ENCODE measurements at regions not wholly inside any gene's neighbourhood (a gene's known extent, or its start where the extent isn't known, plus 50 kb on each side); places are given as distances from the start of the nearest gene placed in this dataset.

DNA sequence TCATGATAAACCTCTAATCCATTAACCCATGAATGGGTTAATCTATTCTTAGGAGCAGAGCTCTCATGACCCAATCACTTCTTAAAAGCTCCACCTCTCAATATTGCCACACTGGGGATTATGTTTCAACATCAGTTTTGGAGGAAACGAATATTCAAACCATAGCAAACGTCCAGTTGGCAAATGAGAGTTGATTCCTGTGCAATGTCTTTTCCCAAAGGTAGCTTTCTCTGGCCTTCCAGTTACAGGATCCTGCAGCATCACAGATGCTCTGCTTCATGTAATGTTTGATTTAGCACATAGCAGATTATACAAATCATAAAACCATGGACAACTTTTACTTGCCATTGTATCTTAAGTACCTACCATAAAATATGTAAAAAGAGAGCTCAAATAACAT, 481.0 kb downstream of the TNS1 start:
- DNase-seq (ENCODE audit: low read depth), result no peak

GRCh38 chr2:217520356-217521010, 482.3 kb downstream of the TNS1 start:
- no peak for DNase-seq (ENCODE audit: low read depth)

- no peak for DNase-seq (ENCODE audit: low read depth)
Measured at GRCh38 chr2:217517402-217517801, 485.4 kb downstream of the TNS1 start.

DNA sequence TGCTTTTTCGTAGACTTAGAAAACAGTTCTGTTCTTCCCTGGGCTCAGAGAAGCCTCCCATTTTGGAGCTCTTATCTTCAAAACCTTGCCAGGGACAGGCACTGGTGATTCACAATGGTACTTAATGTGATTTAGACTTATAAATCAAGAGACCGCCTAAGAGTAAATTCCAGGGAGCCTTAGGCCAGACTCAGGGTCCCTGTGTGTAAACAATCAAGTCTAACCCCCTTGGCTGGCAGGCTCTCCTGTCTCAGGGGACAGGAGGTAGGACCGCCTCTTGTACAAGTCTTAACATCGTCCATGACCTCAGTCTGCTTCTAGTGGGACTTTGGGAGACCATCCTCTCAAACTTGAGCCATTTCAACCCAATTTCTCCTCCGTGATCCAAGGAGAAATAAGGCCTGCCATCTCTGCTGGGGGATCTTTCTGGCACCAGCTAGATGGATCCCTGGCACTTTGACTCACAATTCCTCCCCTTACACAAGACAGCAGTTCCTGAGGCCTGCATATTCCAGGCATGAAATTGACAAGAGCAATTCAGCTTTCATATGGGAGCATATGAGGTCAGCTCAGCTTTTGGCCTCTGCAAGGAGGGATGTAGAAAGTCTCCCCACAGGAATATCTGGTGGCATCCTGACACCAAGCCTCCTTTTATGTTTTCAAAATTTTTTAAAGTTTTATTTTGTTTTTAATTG, 487.0 kb downstream of the TNS1 start:
- no peak for DNase-seq (ENCODE audit: low read depth)

GRCh38 chr2:217513258-217513657, 489.5 kb downstream of the TNS1 start:
- no peak for DNase-seq (ENCODE audit: low read depth)

DNA sequence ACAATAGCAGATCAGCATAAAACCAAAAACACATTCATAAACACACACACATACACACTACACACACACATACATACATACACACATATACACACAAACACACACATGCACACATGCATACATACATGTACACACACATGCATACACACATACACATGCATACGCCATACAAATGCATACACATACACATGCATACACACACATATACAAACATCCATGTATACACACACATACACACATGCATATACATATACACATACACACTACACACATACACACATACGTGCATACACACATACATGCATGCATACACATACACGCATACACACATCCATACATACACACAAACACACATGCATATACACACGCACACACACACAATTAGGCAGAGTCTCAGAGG, 490.1 kb downstream of the TNS1 start:
- DNase-seq (ENCODE audit: low read depth), result no peak

DNA sequence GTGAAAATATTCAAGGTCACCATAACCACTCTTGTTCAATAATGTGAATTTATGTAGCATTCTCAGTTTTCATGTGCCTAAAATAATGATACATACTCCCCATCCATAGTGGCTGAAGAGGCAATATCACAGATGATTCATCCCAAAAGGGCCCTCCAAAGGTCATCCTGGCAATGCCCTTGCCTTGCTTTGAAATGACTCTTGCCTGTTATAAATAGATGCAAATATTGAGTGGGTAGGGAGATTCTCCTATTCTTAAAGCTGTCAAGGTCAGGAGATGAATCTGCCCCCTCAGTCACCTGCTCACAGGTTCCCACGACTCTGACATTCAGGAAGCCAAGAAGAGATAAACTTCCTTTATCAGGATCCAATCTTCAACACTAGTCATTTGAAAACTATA, 490.5 kb downstream of the TNS1 start:
- no peak for DNase-seq (ENCODE audit: low read depth)

DNA sequence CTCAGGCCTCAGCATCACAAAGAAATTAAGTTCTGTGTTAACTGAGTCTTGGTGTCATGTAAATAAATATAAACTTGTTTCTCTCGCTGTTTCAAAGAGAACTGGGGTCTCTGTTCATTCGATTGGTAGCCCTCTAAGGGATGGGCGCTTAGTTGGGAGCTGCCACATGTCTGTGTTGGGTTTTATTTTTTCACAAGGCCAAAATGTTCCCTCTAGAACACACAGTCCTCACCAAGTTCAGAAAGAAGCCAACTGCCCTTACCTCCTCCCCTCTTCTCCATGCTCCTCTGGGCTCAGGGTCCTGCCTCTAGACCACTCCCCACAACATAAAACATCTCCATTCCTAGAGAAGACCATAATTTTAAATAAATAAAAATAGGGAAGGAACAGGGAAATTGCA, 490.9 kb downstream of the TNS1 start:
- DNase-seq (ENCODE audit: low read depth), result no peak

DNA sequence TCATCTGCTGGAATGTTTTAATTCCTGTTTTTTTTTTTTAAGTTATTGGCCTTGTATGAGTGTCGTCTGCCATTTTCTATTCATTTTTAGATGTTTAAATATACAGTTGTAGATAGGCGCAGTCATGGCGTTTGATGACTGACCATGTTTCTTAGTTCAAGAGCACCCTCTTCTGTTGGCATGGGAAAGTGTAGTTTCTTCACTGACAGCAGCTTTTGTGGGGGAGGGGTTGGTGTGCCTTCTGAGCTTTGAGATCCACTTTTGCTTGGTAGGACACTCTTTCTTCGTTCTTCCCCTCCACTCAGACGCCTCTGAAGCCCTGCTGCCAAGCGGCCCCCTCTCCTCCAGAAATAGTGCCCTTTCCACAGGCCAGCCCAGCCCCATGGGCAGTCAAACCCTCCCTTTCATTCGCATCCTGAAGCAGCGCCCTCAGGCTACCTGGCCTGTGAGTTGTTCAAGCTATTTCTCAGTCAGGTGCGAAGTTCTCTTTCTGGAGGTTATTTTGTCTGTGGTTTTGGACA, 492.0 kb downstream of the TNS1 start:
- DNase-seq (ENCODE audit: low read depth), result no peak

- no peak for DNase-seq (ENCODE audit: low read depth)
Measured at GRCh38 chr2:217505303-217505702, 497.5 kb downstream of the TNS1 start.

GRCh38 chr2:217501887-217502286, 500.9 kb downstream of the TNS1 start:
- DNase-seq (ENCODE audit: low read depth), result no peak

DNA sequence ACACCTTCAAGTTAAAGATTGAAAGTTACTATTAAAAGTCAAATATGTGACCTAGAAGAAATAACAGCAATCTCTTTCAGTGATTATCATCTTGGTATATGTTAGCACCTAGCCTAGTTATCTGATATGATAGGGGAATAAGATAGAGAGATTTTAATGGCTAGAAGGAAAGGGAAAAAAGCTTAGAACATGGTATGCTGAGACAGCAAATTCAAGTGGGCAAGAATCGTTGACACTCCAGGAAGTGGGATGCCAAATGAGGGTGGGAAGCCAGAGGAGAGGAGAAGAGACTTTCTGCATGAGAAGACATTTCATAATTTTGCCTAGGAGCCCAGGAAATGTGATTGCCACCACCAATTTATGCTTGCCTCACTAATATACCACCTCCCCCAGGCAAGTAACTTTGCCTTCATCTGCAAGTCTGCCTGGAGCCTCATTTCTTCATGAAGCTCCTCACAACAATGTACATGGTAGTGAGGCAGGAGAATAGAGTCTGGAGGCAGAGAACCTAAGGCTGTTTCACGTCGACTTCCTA, 504.9 kb downstream of the TNS1 start:
- DNase-seq (ENCODE audit: low read depth), result no peak

DNA sequence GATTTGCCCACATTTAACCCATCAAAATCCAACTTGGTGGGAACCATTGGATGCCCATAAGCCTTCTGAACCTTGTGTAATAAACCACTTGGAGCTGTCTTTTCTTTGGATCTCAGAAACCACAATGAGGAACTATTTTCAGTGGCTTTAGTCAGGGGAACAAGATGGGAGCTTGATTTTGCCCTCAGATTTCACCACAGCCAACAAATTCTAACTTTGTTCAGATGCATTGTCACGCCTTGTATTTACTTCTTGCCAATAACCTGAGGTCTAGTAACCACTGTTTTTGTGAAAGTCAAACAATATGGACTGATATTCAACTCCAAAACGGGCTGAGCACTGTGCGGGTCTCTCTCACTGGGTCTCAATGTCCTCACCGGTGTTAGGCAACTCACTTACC, 508.2 kb downstream of the TNS1 start:
- no peak for DNase-seq (ENCODE audit: low read depth)

DNA sequence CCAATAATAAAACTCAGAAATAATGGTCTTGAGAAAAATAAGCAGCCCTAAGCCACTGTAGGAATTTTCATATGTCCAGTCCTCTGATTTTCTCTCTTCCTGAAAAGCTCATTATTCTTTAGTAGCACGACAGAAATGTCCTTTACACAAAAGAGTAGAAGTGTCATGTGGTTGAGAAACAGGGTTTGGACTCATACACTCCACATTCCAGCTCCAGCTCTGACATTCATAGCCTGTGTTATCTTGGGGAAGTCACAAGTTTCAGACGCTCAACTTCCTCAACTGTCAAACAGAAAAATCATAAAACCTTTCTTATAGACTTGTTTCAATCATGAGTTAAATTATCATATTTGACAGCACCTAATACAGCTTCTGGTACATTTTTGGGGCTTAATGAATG, 511.5 kb downstream of the TNS1 start:
- DNase-seq (ENCODE audit: low read depth), result no peak

- DNase-seq (ENCODE audit: low read depth), result no peak
Measured at GRCh38 chr2:217489145-217489960, 513.4 kb downstream of the TNS1 start.

GRCh38 chr2:217484046-217484445, 518.7 kb downstream of the TNS1 start:
- DNase-seq (ENCODE audit: low read depth), result no peak

- no peak for DNase-seq (ENCODE audit: low read depth)
Measured at GRCh38 chr2:217482056-217482710, 520.6 kb downstream of the TNS1 start.

GRCh38 chr2:217481577-217481976, 521.2 kb downstream of the TNS1 start:
- DNase-seq (ENCODE audit: low read depth), result no peak

- no peak for DNase-seq (ENCODE audit: low read depth)
Measured at GRCh38 chr2:217479566-217479965, 523.2 kb downstream of the TNS1 start.

DNA sequence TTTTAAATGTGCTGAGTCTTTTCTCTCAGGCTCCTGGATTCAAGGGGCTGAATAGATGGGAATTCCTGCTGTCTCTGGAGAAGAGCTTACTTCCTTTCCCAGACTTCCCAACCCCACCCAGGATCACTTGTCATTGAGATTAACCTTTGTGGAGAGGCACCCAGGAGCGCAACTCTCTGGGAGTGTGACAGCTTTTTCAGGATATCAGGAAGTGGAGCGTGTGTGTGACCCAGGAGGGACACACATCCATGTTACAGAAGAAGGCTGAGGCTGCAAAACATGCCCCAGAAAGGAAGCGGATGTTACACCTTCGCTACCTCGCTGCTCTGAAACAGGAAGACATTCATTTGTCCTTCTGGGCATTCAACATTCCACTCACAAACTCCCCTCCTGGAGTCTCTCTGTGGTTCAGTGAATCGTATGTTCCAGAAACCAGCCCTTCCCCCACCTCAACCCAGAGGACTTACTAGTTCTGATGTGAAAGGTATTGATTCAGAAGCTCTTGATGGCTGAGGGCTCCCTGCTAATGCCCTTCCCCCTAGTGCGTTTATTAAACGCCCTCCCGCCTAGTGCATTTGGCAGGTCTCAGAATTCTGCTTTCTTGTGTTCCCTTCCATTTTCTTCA, 523.9 kb downstream of the TNS1 start:
- no peak for DNase-seq (ENCODE audit: low read depth)

DNA sequence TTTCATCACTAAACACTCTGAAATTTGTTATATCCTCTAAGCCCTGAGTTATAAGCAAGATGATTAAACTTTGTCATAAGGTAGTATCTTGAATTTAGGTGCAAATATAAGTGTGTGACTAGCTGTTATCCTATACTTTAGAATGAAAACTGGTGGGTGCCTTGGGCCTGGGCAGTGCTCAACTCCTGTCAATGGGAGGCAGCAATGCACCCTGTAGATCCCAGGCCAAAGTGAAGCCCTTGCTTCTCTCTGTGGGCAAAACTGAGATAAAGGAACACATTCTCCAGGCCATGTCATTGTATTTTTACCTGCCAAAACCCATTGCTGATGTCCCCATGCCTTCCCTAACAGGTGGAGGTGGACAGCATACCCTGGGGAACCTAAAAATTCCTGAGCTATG, 525.2 kb downstream of the TNS1 start:
- DNase-seq (ENCODE audit: low read depth), result no peak

DNA sequence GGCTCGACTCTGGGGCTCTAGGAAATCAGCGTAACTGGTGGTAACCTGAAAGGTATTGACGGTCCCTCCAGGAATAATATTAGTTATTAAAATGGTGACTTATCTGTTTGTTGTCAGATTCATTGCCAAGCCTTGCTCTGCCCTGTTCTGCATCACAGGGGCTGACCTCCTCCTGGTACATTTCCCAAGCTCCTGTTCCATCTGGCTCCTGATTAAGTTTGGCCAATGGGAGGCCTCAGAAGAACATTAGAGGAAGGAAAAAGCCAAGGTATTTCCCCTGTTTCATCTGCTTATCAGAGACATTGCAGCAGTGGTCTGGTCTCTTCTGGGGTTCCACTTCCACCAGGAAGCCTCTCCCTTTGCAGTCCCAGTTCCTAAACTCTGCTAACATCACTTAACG, 527.0 kb downstream of the TNS1 start:
- DNase-seq (ENCODE audit: low read depth), result no peak

Data from stimulated activated CD8-positive, alpha-beta memory T cell treated with anti-CD3 and anti-CD28 coated beads, Interleukin-12 subunit alpha, Interleukin-12 subunit beta, amount 100 ng/mL, for 1 hour (primary cell).